HFFc6 (cell line): ENCODE measurements at regions not wholly inside any gene's neighbourhood (a gene's known extent, or its start where the extent isn't known, plus 50 kb on each side); places are given as distances from the start of the nearest gene placed in this dataset.

ENCODE experiments used
- DNase-seq: peaks from one replicate; pipeline ENCODE4 v3.0.0-alpha.2; 2018
- H3K27ac Mint-ChIP-seq: 2 replicates; pipeline ENCODE4 v1.8.0; 2020; ENCODE audit warnings: mild to moderate bottlenecking, mixed read lengths
- H3K27me3 Mint-ChIP-seq: 2 replicates; pipeline ENCODE4 v1.8.0; 2021; ENCODE audit warnings: mild to moderate bottlenecking, moderate library complexity, mixed read lengths; ENCODE audit not compliant: insufficient read depth
- H3K36me3 Mint-ChIP-seq: 2 replicates; pipeline ENCODE4 v1.8.0; 2021; ENCODE audit warnings: low read depth, mixed read lengths
- H3K4me1 Mint-ChIP-seq: 2 replicates; pipeline ENCODE4 v1.8.0; 2020; ENCODE audit warnings: low read depth, mixed read lengths
- H3K4me3 Mint-ChIP-seq: 2 replicates; pipeline ENCODE4 v1.8.0; 2020; ENCODE audit warnings: mild to moderate bottlenecking, moderate library complexity, mixed read lengths
- H3K9me3 Mint-ChIP-seq: 2 replicates; pipeline ENCODE4 v1.8.0; 2020; ENCODE audit warnings: mild to moderate bottlenecking, mixed read lengths
- TF ChIP-seq, protein P1 (sequence below): fragments of 200-600 bp; sonication (generic); IDR thresholded peaks from 2 replicates; pipeline ENCODE4 v1.5.0; 2021; ENCODE audit warnings: antibody characterized with exemption, mild to moderate bottlenecking

GRCh38 chr6:90989763-90990162, 402.9 kb upstream of the MAP3K7 start:
- H3K27me3 Mint-ChIP-seq, result no peaks in the 10 kb centered on the region
- DNase-seq, result no peak
- no peaks in the 10 kb centered on the region for H3K36me3 Mint-ChIP-seq
- TF ChIP-seq, protein P1, sequence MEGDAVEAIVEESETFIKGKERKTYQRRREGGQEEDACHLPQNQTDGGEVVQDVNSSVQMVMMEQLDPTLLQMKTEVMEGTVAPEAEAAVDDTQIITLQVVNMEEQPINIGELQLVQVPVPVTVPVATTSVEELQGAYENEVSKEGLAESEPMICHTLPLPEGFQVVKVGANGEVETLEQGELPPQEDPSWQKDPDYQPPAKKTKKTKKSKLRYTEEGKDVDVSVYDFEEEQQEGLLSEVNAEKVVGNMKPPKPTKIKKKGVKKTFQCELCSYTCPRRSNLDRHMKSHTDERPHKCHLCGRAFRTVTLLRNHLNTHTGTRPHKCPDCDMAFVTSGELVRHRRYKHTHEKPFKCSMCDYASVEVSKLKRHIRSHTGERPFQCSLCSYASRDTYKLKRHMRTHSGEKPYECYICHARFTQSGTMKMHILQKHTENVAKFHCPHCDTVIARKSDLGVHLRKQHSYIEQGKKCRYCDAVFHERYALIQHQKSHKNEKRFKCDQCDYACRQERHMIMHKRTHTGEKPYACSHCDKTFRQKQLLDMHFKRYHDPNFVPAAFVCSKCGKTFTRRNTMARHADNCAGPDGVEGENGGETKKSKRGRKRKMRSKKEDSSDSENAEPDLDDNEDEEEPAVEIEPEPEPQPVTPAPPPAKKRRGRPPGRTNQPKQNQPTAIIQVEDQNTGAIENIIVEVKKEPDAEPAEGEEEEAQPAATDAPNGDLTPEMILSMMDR, result no peak
- H3K4me3 Mint-ChIP-seq, result no peak overlapping the region
- no peaks in the 10 kb centered on the region for H3K4me1 Mint-ChIP-seq
- H3K27ac Mint-ChIP-seq, result no peak overlapping the region
- peaks cover 21% of the 10 kb centered on the region for H3K9me3 Mint-ChIP-seq

DNA sequence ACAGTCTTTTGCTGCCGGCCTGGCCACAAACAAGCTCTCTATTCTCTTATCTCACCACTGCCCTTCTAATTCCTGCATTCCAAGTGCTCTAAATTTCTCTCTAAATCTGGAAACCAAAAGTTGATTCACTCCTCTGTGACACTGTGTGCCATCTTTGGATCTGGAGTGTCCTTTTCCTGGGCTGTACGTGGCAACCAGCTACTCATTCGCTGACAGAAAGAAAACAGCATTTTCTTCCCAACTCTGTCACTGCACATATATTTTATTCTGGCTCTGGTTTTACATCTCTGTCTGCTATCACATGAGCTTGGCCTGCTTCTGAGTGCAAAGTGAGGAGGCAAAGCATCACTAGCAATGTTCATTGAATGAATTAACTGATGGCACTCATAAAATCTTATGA, 397.2 kb upstream of the MAP3K7 start:
- no peaks in the 10 kb centered on the region for H3K27me3 Mint-ChIP-seq
- no peaks in the 10 kb centered on the region for H3K4me1 Mint-ChIP-seq
- peaks cover 32% of the 10 kb centered on the region for H3K9me3 Mint-ChIP-seq
- TF ChIP-seq, protein P1, result no peak
- H3K27ac Mint-ChIP-seq, result no peak overlapping the region
- H3K36me3 Mint-ChIP-seq, result no peaks in the 10 kb centered on the region
- no peak overlapping the region for H3K4me3 Mint-ChIP-seq
- no peak for DNase-seq

GRCh38 chr6:90983462-90983861, 396.6 kb upstream of the MAP3K7 start:
- no peaks in the 10 kb centered on the region for H3K4me1 Mint-ChIP-seq
- H3K9me3 Mint-ChIP-seq, result peaks cover 32% of the 10 kb centered on the region
- no peaks in the 10 kb centered on the region for H3K36me3 Mint-ChIP-seq
- no peak overlapping the region for H3K4me3 Mint-ChIP-seq
- DNase-seq, result no peak
- H3K27ac Mint-ChIP-seq, result no peak overlapping the region
- TF ChIP-seq, protein P1, result no peak
- H3K27me3 Mint-ChIP-seq, result no peaks in the 10 kb centered on the region

GRCh38 chr6:90982581-90982980, 395.7 kb upstream of the MAP3K7 start:
- H3K36me3 Mint-ChIP-seq, result no peaks in the 10 kb centered on the region
- H3K4me3 Mint-ChIP-seq, result no peak overlapping the region
- TF ChIP-seq, protein P1, result no peak
- no peak overlapping the region for H3K27ac Mint-ChIP-seq
- peaks cover 32% of the 10 kb centered on the region for H3K9me3 Mint-ChIP-seq
- no peaks in the 10 kb centered on the region for H3K4me1 Mint-ChIP-seq
- no peaks in the 10 kb centered on the region for H3K27me3 Mint-ChIP-seq
- DNase-seq, result no peak

- Mint-ChIP-seq H3K4me1 (no peaks in the 10 kb centered on the region), H3K36me3 (no peaks in the 10 kb centered on the region), H3K4me3 (no peak overlapping the region), H3K27ac (no peak overlapping the region), H3K27me3 (no peaks in the 10 kb centered on the region), H3K9me3 (peaks cover 32% of the 10 kb centered on the region)
- no peak for DNase-seq
- TF ChIP-seq, protein P1, result no peak; the same call in 1 of the 2 replicates
Observed at GRCh38 chr6:90982051-90982450, 395.2 kb upstream of the MAP3K7 start.

GRCh38 chr6:90978046-90978445, 391.2 kb upstream of the MAP3K7 start:
- no peaks in the 10 kb centered on the region for H3K4me1 Mint-ChIP-seq
- TF ChIP-seq, protein P1, result no peak
- H3K36me3 Mint-ChIP-seq, result no peaks in the 10 kb centered on the region
- H3K4me3 Mint-ChIP-seq, result no peak overlapping the region
- peaks cover 26% of the 10 kb centered on the region for H3K9me3 Mint-ChIP-seq
- DNase-seq, result no peak
- no peaks in the 10 kb centered on the region for H3K27me3 Mint-ChIP-seq
- no peak overlapping the region for H3K27ac Mint-ChIP-seq
